ENCODE measurements at regions not wholly inside any gene's neighbourhood (a gene's known extent, or its start where the extent isn't known, plus 50 kb on each side); places are given as distances from the start of the nearest gene placed in this dataset.
"Not testable (repeated sequence)": the region's sequence is repeated elsewhere in the genome, so short reads cannot be mapped to it uniquely, and the experiment has no call there.

DNA sequence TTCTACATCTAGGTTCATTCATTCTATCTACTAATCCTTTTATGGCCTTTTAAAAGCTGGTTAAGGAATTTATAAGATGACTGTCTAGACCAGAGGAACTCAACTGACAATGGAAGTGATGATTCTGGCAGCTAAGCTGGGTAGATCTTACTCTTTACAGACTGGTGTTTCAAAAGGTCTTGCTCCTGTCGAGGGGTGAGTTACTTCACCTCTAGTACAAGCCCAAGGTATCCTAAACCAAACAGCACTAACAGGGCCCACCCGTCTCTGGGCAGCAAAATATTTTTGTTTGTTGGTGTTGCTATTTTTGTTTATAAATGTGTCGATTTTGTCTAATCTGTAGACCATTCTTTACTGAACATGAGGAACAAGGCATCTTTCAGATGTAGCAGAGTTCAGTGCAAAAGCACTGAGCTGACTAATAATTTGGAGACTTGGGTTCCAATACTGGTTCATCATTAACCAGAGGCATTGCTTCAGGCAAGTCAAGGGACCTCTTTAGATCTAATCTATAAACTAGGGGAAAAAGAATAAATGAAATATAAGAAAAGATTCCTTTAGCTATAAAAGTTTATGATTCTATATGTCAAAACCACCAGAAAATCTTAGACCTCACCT lies 90.3 kb upstream of the FRG1 start:
- no peak for DNase-seq (ENCODE audit: low spot score)
- no peak for TF ChIP-seq CTCF (IDR thresholded peaks at IDR 0.05; ENCODE audit: extremely low read depth, missing control alignments)

- no peak for TF ChIP-seq CTCF (IDR thresholded peaks at IDR 0.05; ENCODE audit: extremely low read depth, missing control alignments)
Observed at GRCh38 chr4:189858435-189858834, 82.2 kb upstream of the FRG1 start.

DNA sequence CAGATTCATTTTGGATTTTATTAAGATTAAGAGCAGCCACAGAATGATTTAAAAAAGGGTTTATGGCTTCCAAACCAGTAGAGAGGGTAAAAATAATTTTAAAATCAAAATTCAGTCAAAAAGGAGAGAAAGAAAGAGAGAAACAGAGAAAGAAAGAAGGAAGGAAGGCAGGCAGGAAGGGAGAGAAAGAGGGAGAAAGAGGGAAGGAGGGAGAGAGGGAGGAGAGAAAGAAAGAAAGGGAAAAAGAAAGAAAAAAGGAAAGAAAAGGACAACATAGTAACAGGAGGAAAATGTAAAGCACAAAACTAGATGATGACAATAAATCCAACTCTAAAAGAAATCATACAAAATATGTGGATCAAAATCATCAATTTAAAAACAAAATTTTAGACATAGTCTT lies 79.6 kb upstream of the FRG1 start:
- no peak for DNase-seq (ENCODE audit: low spot score)
- TF ChIP-seq CTCF (IDR thresholded peaks at IDR 0.05; ENCODE audit: extremely low read depth, missing control alignments), result no peak

More at GRCh38 chr4:189858435-189858834, 82.2 kb upstream of the FRG1 start:
- peak; percentile 21 for DNase-seq (ENCODE audit: low spot score)

GRCh38 chr4:189869236-189869635 lies 71.4 kb upstream of the FRG1 start:
- no peak for DNase-seq (ENCODE audit: low spot score)

DNA sequence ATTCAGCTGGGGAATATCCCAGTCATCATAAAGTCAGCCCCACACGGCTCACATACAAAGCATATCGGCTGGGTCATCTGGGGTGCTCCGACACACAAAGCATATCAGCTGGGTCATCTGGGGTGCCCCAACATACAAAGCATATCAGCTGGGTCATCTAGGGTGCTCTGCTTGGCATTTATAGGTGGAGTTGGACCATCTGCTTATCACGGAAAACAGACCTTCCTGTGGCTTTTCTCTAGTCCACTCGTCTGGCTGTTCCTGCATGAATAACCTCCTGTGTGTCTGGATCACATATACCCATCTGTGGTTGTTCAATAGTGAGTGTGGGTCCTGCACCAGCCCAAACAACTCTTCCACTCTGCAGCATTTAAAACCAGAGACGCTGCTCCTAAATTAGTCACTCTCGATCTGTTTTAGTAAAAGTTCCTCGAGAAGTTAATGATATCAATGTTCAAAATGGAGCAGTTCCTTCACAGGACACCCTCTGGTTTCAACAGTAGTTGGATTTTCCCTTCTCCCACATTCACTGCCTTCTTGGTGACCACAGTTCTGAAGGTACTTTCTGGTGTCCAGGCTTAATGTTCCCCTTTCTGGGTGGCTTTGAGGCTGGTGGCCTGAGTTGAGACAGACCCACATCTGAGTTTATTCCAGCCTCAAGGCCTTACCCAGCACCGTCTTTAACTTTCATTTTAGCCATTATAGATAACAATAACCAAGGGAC lies 70.0 kb upstream of the FRG1 start:
- TF ChIP-seq CTCF (IDR thresholded peaks at IDR 0.05; ENCODE audit: extremely low read depth, missing control alignments), result no peak
- no peak for DNase-seq (ENCODE audit: low spot score)

More at GRCh38 chr4:189869236-189869635, 71.4 kb upstream of the FRG1 start:
- no peak for TF ChIP-seq CTCF (IDR thresholded peaks at IDR 0.05; ENCODE audit: extremely low read depth, missing control alignments)

DNA sequence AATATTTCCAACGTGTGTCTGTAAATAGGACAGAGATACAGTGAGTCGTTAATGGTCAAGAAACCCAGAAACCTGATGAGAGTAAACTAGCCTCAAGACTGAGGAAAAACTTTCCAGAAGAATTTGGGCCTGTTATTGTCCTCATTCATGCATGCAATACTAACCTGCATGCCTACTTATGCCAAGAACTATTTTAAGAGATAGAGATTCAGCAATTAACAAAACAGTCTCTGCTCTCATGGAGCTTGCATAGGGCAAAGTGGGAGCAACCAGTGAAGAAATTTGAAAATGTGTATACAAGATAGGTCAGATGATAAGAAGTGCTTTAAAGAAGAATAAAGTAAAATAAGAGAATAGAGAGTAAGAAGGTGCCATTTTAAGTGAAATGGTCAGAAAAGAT lies 66.1 kb upstream of the FRG1 start:
- no peak for TF ChIP-seq CTCF (IDR thresholded peaks at IDR 0.05; ENCODE audit: extremely low read depth, missing control alignments)
- no peak for DNase-seq (ENCODE audit: low spot score)

GRCh38 chr4:189881190-189881589 lies 59.5 kb upstream of the FRG1 start:
- not testable (repeated sequence) for DNase-seq (ENCODE audit: low spot score)

DNA sequence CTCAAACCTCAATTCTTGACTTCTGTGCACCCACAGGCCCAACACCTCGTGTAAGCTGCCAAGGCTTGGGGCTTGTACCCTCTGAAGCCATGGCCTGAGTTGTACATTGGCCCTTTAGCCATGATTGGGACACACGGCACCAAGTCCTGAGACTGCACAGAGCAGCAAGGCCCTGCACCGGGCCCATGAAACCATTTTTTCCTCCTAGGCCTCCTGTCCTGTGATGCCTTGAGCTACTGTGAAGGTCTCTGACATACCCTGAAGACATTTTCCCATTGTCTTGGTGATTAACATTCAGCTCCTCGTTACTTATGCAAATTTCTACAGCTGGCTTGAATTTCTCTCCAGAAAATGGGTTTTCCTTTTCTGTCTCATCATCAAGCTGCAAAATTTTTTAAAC lies 52.3 kb upstream of the FRG1 start:
- not testable (repeated sequence) for DNase-seq (ENCODE audit: low spot score)
